CD14-positive monocyte (primary cell): ENCODE measurements at regions not wholly inside any gene's neighbourhood (a gene's known extent, or its start where the extent isn't known, plus 50 kb on each side); places are given as distances from the start of the nearest gene placed in this dataset.

ENCODE experiments used
- DNase-seq, 3 donors: peaks; one replicate each; pipeline ENCODE4 v3.0.0-alpha.2; 2011 to 2022
- H2AFZ ChIP-seq: 2 replicates; pipeline ENCODE4 v1.6.0; 2012; ENCODE audit warnings: mild to moderate bottlenecking, low read depth, low read length, inconsistent platforms; ENCODE audit not compliant: insufficient read depth, poor library complexity, severe bottlenecking
- H3K27ac ChIP-seq, 2 donors: 1 replicate in 1 of 2; 2 replicates in 1 of 2; pipeline ENCODE4 v1.5.1; 2012 to 2013; ENCODE audit warnings: low read length in 2 of 2, control low read depth in 1 of 2, inconsistent platforms in 1 of 2, low read depth in 1 of 2, mild to moderate bottlenecking in 1 of 2
- H3K27me3 ChIP-seq, 2 donors: one replicate each; pipeline versions ENCODE4 v1.6.0 to v1.6.1; 2011 to 2013; ENCODE audit warnings: low read length in 2 of 2; ENCODE audit not compliant: control insufficient read depth in 2 of 2, insufficient read depth in 2 of 2
- H3K36me3 ChIP-seq, 2 donors: replicated peaks in 1 of 2; 1 replicate in 1 of 2; 2 replicates in 1 of 2; pipeline versions ENCODE4 v1.5.1 to v1.6.1; 2012 to 2013; ENCODE audit warnings: low read length in 2 of 2, control low read depth in 1 of 2, inconsistent platforms in 1 of 2, mild to moderate bottlenecking in 1 of 2; ENCODE audit not compliant: insufficient read depth in 2 of 2, control insufficient read depth in 1 of 2
- H3K4me1 ChIP-seq, 2 donors: 1 replicate in 1 of 2; 2 replicates in 1 of 2; pipeline versions ENCODE4 v1.5.1 to v1.6.1; 2012 to 2013; ENCODE audit warnings: low read length in 2 of 2, control low read depth in 1 of 2, inconsistent platforms in 1 of 2, mild to moderate bottlenecking in 1 of 2, moderate library complexity in 1 of 2; ENCODE audit not compliant: insufficient read depth in 2 of 2, control insufficient read depth in 1 of 2
- H3K4me2 ChIP-seq: replicated peaks from 2 replicates; pipeline ENCODE3; 2012; ENCODE audit warnings: low read length, moderate library complexity, mild to moderate bottlenecking; ENCODE audit not compliant: poor library complexity, severe bottlenecking; ENCODE audit errors: extremely low read depth
- H3K4me3 ChIP-seq, 3 experiments: fragments of 200-600 bp in 1 of 3; sonication (generic) in 1 of 3; replicated peaks in 1 of 3; 1 replicate in 2 of 3; 2 replicates in 1 of 3; pipeline ENCODE4 v1.5.1; 2011 to 2013; ENCODE audit warnings: low read length in 3 of 3, mild to moderate bottlenecking in 3 of 3, control low read depth in 2 of 3, low read depth in 2 of 3, inconsistent platforms in 1 of 3, moderate library complexity in 1 of 3
- H3K79me2 ChIP-seq: 2 replicates; pipeline ENCODE4 v1.6.0; 2012; ENCODE audit warnings: mild to moderate bottlenecking, control low read depth, inconsistent platforms, low read length, moderate library complexity; ENCODE audit not compliant: insufficient read depth
- H3K9ac ChIP-seq: 2 replicates; pipeline ENCODE4 v1.6.0; 2017; ENCODE audit warnings: low read length, mild to moderate bottlenecking; ENCODE audit not compliant: insufficient read depth, poor library complexity, severe bottlenecking
- H3K9me3 ChIP-seq, 2 donors: replicated peaks in 1 of 2; 1 replicate in 1 of 2; 2 replicates in 1 of 2; pipeline versions ENCODE4 v1.5.1 to v1.6.1; 2012 to 2013; ENCODE audit warnings: low read length in 2 of 2, control low read depth in 1 of 2; ENCODE audit not compliant: control insufficient read depth in 1 of 2, insufficient read depth in 1 of 2
- H4K20me1 ChIP-seq: 2 replicates; pipeline ENCODE4 v1.6.0; 2012; ENCODE audit warnings: mild to moderate bottlenecking, low read length, control low read depth, moderate library complexity; ENCODE audit not compliant: insufficient read depth
- H3K27ac Mint-ChIP-seq, 7 donors: one replicate each; pipeline ENCODE4 v1.8.0; 2020; ENCODE audit warnings: mild to moderate bottlenecking in 7 of 7, mixed read lengths in 7 of 7, moderate library complexity in 6 of 7, inconsistent platforms in 2 of 7
- H3K27me3 Mint-ChIP-seq, 3 donors: one replicate each; pipeline ENCODE4 v1.8.0; 2021 to 2022; ENCODE audit warnings: low read depth in 3 of 3, mild to moderate bottlenecking in 3 of 3, mixed read lengths in 3 of 3, moderate library complexity in 3 of 3, inconsistent platforms in 1 of 3
- H3K36me3 Mint-ChIP-seq, 2 donors: one replicate each; pipeline ENCODE4 v1.8.0; 2020; ENCODE audit warnings: mixed read lengths in 2 of 2, inconsistent platforms in 1 of 2, mild to moderate bottlenecking in 1 of 2
- H3K4me1 Mint-ChIP-seq: one replicate; pipeline ENCODE4 v1.8.0; 2020; ENCODE audit warnings: mild to moderate bottlenecking, mixed read lengths
- H3K4me3 Mint-ChIP-seq, 2 donors: one replicate each; pipeline ENCODE4 v1.8.0; 2020; ENCODE audit warnings: mild to moderate bottlenecking in 2 of 2, mixed read lengths in 2 of 2, moderate library complexity in 1 of 2
- H3K9me3 Mint-ChIP-seq, 7 donors: one replicate each; pipeline ENCODE4 v1.8.0; 2020 to 2022; ENCODE audit warnings: mixed read lengths in 7 of 7, mild to moderate bottlenecking in 6 of 7, moderate library complexity in 6 of 7, inconsistent platforms in 2 of 7
- WGBS: methylation state at CpG from one replicate; pipeline ENCODE4 v1.1.5; 2013; ENCODE audit warnings: missing lambda C conversion rate; ENCODE audit not compliant: insufficient coverage; 5-methylcytosine and 5-hydroxymethylcytosine counted together
- intact Hi-C, 2 donors: fragments of 100-400 bp; cut with micrococcal nuclease; formaldehyde crosslinking; loops; one replicate each; pipeline versions ENCODE4 v1.15.0 to v1.15.1; 2023
- TF ChIP-seq, protein P1 (sequence below): fragments of 200-600 bp; IDR thresholded peaks from one replicate; pipeline ENCODE4 v1.8.0; 2022; ENCODE audit warnings: antibody characterized with exemption, mild to moderate bottlenecking

DNA sequence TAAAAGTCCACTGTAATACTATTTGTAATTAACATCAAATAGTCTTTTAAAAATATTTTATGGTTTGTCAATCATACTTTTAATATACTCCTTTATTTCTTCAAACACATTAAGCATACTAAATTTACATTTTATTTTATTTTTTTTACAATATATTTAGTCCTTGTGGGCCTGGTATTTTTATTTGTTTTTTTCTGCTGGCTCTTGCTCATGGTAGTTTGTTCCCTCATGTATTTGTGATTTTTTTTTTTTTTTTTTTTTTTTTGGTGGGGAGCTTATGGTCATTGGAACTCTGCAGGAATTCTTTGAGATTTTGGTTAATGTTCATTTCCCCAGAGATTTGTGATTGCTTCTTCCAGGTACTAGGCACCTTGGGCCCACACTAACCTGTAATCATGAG is 185.5 kb downstream of the PDGFRA start:
- Histone ChIP-seq H3K4me1 (no peaks in the 10 kb centered on the region), H4K20me1 (no peaks in the 10 kb centered on the region), H2AFZ (no peak overlapping the region), H3K4me2 (no peak overlapping the region), H3K9me3 (peaks cover 0 to 11% of the 10 kb centered on the region in 2 donors), H3K27me3 (no peaks in the 10 kb centered on the region), H3K36me3 (no peaks in the 10 kb centered on the region), H3K4me3 (no peak overlapping the region), H3K27ac (no peak overlapping the region), H3K79me2 (no peaks in the 10 kb centered on the region), H3K9ac (no peak overlapping the region)
- Mint-ChIP-seq H3K4me1 (no peaks in the 10 kb centered on the region), H3K27me3 (no peaks in the 10 kb centered on the region), H3K27ac (no peak overlapping the region), H3K9me3 (peaks cover 6 to 23% (median 12%) of the 10 kb centered on the region in 7 donors), H3K36me3 (no peaks in the 10 kb centered on the region), H3K4me3 (no peak overlapping the region)
- DNase-seq = no peak
- intact Hi-C loops = no loop called here
- TF ChIP-seq, protein P1, sequence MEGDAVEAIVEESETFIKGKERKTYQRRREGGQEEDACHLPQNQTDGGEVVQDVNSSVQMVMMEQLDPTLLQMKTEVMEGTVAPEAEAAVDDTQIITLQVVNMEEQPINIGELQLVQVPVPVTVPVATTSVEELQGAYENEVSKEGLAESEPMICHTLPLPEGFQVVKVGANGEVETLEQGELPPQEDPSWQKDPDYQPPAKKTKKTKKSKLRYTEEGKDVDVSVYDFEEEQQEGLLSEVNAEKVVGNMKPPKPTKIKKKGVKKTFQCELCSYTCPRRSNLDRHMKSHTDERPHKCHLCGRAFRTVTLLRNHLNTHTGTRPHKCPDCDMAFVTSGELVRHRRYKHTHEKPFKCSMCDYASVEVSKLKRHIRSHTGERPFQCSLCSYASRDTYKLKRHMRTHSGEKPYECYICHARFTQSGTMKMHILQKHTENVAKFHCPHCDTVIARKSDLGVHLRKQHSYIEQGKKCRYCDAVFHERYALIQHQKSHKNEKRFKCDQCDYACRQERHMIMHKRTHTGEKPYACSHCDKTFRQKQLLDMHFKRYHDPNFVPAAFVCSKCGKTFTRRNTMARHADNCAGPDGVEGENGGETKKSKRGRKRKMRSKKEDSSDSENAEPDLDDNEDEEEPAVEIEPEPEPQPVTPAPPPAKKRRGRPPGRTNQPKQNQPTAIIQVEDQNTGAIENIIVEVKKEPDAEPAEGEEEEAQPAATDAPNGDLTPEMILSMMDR = no peak

DNA sequence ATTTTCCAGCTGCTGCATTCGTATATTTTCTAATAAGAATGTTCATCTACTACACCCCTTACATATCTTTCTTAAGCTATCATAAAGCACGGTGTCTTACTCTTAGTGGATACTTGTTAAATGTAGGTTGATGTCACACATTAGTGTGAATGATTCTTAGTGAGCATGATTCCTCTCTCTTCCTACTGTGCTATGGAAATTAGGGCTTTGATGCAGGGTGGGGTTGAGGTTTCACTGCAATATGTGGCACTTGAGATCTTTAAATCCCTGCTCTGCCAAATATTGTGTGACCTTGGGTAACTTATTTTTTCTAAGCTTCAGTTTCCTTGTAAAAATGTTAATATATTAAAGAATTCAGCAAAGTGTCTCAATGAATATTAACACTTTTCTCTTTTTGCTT is 188.4 kb downstream of the PDGFRA start:
- no peaks in the 10 kb centered on the region for H3K36me3 Mint-ChIP-seq

More for the DNA sequence above, 188.4 kb downstream of the PDGFRA start:
- Histone ChIP-seq H3K27ac (no peak overlapping the region), H3K27me3 (no peaks in the 10 kb centered on the region), H3K4me1 (no peaks in the 10 kb centered on the region), H2AFZ (no peak overlapping the region), H3K4me2 (no peak overlapping the region), H4K20me1 (no peaks in the 10 kb centered on the region), H3K9me3 (peaks cover 0 to 11% of the 10 kb centered on the region in 2 donors), H3K79me2 (no peaks in the 10 kb centered on the region), H3K36me3 (no peaks in the 10 kb centered on the region), H3K9ac (no peak overlapping the region), H3K4me3 (no peak overlapping the region)
- Mint-ChIP-seq H3K27me3 (no peaks in the 10 kb centered on the region), H3K27ac (no peak overlapping the region), H3K9me3 (peaks cover 8 to 27% (median 14%) of the 10 kb centered on the region in 7 donors), H3K4me3 (no peak overlapping the region), H3K4me1 (no peaks in the 10 kb centered on the region)
- intact Hi-C loops = no loop called here
- no peak for DNase-seq
- no CpG with 5 or more reads among the region's 2 CpGs for WGBS
- TF ChIP-seq, protein P1 = no peak
